Spleen (tissue), 7 donors: ENCODE measurements at regions not wholly inside any gene's neighbourhood (a gene's known extent, or its start where the extent isn't known, plus 50 kb on each side); places are given as distances from the start of the nearest gene placed in this dataset.

Experiments
- CTCF ChIP-seq, 11 experiments: fragments of 200-600 bp in 7 of 11; fragments of 450-650 bp in 4 of 11; sonication (generic) in 4 of 11; IDR thresholded peaks in 8 of 11; conservative IDR thresholded peaks in 3 of 11; 1 replicate in 7 of 11; 2 replicates in 4 of 11; pipeline versions ENCODE4 v1.4.0 to v1.8.0; 2016 to 2021; ENCODE audit warnings: antibody characterized with exemption in 11 of 11, inconsistent platforms in 4 of 11, mild to moderate bottlenecking in 1 of 11
- POLR2AphosphoS5 ChIP-seq, 3 donors: sonication (generic); formaldehyde crosslinking; IDR thresholded peaks; one replicate each; pipeline ENCODE4 v1.5.1; 2017; ENCODE audit warnings: antibody characterized with exemption in 3 of 3
- donor health status: DM: no; HTN: no; CAD: no; lungs with moderate emphysema.
- donor health status: DM: no; HTN: no; CAD: no.
- donor health status: DM: no; HTN: no; CAD: no.

- TF ChIP-seq CTCF (IDR thresholded peaks at IDR 0.05 in 8 of 11, conservative IDR thresholded peaks at IDR 0.05 in 3 of 11) (no peak), POLR2AphosphoS5 (IDR thresholded peaks at IDR 0.05) (no peak)
Observed at GRCh38 chr13:104798486-104798885, 1732.3 kb upstream of the SLC10A2 start.
